GM18520 (cell line): ENCODE measurements at regions not wholly inside any gene's neighbourhood (a gene's known extent, or its start where the extent isn't known, plus 50 kb on each side); places are given as distances from the start of the nearest gene placed in this dataset.

Source experiments
- ATAC-seq: cut with Tn5 transposase; IDR thresholded peaks from one replicate; pipeline ENCODE4 v1.9.1; 2021; ENCODE audit not compliant: unreplicated experiment

GRCh38 chr18:57918601-57919000 lies 115.5 kb upstream of the ATP8B1 start:
- no peak for ATAC-seq

- no peak for ATAC-seq
Measured at GRCh38 chr18:57916684-57917083, 113.6 kb upstream of the ATP8B1 start.

- no peak for ATAC-seq
Measured at GRCh38 chr18:57915865-57916582, 112.9 kb upstream of the ATP8B1 start.

DNA sequence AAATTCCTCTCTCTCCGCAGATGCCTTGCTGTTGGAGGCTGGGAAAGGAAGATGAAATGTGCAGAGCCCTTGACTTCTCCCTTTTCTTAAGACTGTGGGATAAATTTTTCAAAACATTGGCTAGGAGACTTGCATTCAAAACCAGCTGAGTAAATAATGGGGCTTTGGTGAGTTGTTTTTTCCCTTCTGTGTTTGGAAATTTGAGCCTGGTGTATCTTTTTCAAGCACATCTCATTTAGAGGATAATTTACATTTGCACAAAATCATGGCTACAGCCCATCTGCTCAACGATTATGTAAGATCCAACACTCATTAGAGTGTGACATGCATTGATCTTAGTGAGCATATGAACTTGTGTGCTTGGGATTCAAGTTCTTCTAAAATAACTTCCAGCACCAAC lies 112.1 kb upstream of the ATP8B1 start:
- ATAC-seq = no peak

- no peak for ATAC-seq
Measured at GRCh38 chr18:57913686-57914085, 110.6 kb upstream of the ATP8B1 start.

- ATAC-seq = no peak
Measured at GRCh38 chr18:57910817-57911216, 107.7 kb upstream of the ATP8B1 start.

GRCh38 chr18:57910134-57910533 lies 107.0 kb upstream of the ATP8B1 start:
- ATAC-seq = no peak

DNA sequence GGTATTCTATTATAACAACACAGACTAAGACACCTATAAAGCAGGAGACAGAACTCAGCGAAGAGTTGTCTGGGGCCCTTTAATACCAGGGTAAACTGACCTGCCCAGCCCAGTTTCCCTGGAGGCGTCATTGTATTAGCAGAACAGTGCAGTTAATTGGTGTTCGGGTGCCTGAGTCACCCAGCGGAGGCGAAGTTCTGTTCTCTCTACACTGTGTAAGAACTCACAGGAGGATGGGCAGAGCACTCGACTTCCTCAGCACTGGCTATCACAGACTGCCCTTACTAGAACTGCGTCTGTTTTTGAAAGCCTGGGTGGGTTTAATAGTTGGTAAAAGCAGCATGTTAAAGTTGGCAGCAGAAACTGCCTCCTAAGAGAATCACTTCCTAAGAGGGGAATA lies 106.5 kb upstream of the ATP8B1 start:
- ATAC-seq = no peak

DNA sequence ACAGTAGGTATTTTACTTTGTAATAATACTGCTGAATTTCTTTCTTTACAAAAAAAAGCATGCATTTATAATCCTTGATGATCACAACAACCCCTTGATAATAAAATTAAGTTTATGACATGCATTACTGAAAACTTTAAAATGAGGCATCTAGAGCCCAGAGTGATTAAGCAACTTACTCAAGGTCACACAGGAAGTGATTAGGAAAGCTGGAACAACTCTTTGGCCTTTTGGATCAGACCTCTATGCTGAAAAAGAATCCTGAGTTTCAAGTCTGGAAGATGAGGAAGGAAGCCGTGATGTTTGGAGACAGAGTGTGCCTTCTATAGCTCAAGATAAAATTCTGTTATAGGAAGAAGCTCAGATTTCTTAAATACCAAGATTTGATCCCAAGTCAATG lies 105.0 kb upstream of the ATP8B1 start:
- ATAC-seq = no peak

DNA sequence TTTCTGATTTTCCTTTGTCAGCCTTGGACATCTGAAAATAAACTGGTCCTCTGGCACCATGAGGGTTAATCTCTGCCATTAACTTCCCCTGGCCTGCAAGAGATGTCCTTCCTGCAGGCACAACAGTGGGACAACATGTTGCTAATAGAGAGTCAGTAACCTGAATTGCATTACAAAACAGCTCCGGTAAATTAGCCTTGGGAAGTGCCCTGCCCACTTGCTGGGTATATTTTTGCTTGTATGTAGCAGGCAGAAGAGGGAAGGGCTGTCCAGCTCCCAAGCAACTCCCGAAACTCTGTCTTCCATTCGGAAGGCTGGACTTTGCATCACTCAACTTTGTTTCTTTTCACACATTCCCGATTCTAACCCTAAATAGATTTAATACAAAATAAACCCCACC lies 104.4 kb upstream of the ATP8B1 start:
- ATAC-seq = no peak

DNA sequence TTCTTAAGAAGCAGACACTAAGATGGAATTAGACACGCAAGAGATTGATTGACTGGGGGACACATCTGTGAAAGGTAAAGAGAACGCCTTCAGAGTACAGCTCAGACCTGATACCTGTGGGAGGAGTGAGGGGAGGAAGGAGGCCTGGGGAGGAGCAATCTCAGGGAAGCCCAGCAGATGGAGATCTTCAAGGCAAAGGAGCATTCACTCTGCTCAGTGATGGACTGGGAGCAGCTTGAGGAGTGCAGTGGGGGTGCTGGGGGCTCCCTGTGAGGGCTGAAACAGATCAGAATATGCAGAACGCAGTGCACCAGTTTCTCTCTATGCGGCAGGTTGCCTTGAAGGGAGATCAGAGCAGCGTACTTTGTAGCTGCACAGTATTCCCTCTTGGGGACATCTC lies 103.7 kb upstream of the ATP8B1 start:
- no peak for ATAC-seq

DNA sequence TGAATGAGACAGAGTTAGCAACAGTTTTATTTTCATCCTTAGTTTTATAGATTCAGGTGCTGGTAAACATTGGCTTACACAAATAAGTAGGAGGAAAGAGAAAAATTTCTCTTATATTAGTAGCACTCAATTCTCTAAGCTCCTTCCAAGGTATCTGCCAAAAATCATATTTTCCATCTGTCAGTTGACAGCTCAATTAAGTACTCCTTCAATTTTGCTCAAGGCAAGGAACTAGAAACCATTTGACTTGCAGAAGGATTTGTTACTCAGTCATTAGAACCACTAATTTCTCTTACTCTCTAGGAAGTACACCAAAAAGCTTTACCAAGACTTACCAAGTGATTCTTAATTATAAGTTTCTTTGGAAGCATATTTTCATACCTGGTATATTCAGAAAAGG lies 101.4 kb upstream of the ATP8B1 start:
- ATAC-seq = no peak

DNA sequence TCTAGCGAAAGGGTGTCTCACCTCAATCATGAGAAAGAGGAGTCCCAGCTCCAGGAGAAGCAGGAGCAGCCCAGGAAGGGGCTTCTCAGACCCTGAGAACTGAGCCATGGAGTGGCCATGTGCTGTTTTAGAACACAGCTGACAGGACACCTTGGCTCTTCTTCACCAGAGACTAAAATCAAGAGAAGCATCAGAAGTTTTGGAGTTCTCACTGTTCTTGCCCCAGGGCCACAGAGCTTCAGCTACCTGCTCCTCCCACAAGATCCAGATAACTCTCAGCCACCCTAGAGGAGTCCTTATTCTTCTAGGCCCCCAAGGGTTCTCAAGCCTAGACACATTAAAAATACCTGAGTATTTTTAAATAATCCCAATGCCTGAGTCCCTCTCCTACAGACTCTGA lies 99.6 kb upstream of the ATP8B1 start:
- no peak for ATAC-seq

DNA sequence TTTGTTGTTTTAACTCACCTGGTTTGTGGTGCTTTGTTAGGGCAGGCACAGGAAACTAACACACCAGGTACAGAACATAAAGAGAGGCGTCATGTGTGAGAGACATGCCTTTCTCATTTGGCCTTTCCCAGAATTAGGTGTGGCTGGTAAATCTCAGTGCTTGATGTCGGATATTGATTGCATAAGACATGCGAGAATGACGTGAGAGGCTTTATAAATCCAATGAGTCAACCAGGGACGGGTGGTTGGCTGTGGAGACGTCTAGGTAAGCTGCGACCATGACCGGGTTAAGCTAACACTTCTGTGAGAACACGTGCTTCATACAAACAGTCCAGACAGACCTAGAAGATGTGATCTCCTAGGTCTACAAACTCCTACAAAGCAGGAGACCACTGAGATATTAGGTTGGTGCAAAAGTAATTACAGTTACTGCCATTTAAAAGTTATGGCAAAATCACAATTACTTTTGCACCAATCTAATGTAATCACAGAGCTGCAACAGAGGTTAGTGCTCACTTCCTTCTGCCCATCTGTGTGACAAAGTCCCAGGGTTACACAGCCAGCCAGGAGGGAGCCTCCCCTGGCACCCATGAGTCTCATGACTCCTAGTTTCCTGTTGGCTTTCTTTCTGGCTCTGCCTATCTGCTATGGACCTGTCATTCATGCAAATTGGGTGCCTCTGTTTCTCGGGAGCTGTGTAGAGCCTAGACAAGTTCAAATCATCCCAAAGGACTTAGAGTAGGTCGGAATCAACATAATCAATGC lies 98.9 kb upstream of the ATP8B1 start:
- no peak for ATAC-seq

- no peak for ATAC-seq
Measured at GRCh38 chr18:57900906-57901435, 97.9 kb upstream of the ATP8B1 start.

DNA sequence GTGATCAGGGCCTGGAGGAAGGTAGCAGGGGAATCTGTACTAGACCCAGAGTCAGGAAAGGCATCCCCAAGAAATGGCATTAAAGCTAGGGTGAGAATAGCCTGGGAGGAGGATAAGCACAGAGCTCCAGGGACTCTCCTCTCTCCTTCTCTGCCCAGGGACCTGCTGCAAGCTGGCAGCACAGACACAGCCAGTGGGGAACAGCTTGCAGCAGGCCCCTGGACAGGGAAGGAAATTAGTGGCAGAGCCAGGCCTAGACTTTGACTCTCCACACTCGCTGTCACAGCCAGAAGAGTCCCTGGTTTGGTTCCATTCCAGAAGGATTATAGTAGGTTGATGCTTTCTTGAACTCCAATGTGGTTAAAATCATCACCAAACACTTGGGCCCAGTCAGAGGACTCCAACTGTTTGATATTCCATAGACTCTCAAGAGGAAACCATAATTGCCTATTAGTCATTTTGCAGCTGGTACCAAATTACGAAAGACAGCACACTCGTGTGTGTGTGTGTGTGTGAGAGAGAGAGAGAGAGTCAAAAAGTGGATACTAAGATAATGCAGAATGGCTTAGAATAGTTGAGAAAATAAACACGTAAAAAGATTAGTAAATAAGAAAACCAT lies 95.5 kb upstream of the ATP8B1 start:
- no peak for ATAC-seq

DNA sequence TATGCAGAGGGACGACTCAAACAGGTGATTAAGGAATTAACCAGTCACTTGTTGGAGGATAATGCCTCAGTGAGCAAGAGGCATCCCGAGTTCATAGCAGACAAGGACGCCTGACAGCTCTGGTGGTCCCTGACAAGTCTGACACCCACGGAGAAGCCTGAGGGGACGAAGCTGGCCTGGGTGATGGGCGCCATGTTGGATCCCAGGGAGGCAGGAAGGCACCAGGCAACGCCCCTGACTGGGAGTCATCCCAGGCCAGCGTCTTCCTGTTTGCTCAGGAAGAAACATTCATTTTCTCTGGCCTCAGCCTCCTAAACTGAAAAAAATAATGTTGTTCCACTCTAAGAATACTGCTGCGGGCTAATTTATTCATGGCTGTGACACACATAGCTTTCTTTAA lies 92.1 kb upstream of the ATP8B1 start:
- ATAC-seq = no peak

DNA sequence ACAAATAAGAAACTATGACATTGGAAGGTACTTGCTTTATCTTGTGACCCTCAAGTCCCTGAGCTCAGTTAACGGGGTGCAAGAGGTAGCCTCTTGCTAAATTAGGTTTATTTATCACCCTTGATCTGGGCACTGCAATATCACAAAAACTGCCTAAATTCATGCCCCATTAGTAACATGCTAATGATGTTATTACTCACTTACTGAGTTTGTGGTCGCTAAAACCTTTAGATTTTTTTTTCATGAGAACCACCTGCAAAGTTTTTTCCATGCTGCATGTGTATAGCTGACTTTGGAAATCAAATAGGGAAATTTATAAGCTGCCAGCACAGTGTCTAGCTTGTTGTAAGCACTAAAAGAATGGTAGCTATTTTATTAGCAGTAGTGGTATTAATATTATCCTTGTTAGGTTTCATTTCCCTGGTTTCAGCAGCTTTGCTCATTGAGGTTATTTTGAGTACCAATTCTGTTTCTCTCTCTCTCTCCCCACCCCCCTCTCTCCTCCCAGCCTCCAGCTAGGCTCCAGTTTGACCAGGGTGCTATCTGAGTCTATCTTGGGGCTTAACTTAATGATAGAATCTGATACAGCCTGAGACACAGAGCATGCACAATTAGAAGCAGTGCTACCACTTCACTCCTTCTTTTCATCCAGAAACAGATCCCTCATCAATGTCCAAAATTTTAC lies 88.7 kb upstream of the ATP8B1 start:
- no peak for ATAC-seq

- no peak for ATAC-seq
Measured at GRCh38 chr18:57890266-57890665, 87.2 kb upstream of the ATP8B1 start.

- ATAC-seq = no peak
Measured at GRCh38 chr18:57889841-57890240, 86.7 kb upstream of the ATP8B1 start.
